ENCODE measurements at regions not wholly inside any gene's neighbourhood (a gene's known extent, or its start where the extent isn't known, plus 50 kb on each side); places are given as distances from the start of the nearest gene placed in this dataset.

GRCh38 chr2:42928692-42929545, 136.5 kb upstream of the HAAO start:
- peak in 1 of 2 experiments; percentile 17 for DNase-seq

GRCh38 chr2:42928161-42928691, 135.8 kb upstream of the HAAO start:
- DNase-seq: no peak

GRCh38 chr2:42927334-42928160, 135.2 kb upstream of the HAAO start:
- DNase-seq: no peak

- no peak for DNase-seq
These were observed 134.3 kb upstream of the HAAO start for GRCh38 chr2:42926434-42927333.

GRCh38 chr2:42925742-42926433, 133.5 kb upstream of the HAAO start:
- DNase-seq: peak in 1 of 2 experiments; percentile 65

DNA sequence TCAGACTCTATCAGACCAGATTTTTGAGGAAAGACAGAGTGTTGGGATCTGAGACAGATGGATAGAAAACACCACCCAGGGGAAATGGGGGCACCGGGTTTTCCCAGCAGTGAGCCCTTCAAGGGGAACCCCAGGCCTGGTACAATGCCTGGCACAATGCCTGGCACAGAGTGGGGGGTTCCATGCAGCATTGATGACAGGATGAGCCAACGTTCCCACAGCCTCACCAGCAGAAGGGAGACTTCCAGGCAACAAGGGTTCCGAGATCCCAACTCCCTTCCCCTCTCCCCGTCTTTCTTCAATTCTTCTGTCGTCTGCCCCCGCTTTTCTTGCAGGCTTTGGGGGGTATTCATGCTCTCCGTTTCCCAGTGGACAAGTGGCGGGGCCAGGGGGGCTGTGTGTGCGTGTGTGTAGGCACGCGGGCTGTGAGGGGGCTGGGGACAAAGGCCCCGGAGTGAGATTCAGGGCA, 132.1 kb upstream of the HAAO start:
- DNase-seq: no peak

DNA sequence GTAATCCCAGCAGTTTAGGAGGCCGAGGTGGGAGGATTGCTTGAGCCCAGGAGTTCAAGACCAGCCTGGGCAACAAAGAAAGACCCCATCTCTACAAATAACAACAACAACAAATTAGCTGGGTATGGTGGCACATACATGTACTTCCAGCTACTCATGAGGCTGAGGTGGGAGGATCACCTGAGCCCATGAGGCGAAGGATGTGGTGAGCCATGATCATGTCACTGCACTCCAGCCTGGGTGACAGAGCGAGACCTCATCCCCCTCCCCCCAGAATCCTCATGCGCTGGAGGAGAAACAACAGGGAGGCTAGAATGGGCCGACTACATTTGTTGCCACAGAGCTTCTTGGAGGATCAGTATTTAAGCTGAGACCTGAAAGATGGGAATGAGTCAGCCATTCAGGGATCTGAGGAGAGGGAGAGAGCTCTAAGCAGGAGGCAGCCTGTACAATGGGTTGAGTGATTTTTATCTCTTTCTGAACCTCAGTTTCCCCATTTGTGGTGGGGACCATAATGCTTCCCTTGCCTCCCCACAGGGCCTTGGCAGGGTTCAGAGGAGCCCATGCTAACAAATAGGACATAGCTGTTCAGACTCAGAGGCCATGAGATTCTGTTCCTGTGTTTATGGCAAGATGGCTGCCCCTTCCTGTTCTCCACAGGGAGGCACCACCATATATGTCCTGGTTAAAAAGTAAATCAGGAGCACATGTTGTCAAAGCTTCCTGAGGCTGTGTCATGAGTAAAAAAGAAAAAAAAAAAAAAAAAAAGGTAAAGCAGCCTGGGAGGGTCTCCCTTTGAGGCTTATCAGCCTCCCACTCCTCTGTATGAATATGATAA, 131.4 kb upstream of the HAAO start:
- no peak for DNase-seq

DNA sequence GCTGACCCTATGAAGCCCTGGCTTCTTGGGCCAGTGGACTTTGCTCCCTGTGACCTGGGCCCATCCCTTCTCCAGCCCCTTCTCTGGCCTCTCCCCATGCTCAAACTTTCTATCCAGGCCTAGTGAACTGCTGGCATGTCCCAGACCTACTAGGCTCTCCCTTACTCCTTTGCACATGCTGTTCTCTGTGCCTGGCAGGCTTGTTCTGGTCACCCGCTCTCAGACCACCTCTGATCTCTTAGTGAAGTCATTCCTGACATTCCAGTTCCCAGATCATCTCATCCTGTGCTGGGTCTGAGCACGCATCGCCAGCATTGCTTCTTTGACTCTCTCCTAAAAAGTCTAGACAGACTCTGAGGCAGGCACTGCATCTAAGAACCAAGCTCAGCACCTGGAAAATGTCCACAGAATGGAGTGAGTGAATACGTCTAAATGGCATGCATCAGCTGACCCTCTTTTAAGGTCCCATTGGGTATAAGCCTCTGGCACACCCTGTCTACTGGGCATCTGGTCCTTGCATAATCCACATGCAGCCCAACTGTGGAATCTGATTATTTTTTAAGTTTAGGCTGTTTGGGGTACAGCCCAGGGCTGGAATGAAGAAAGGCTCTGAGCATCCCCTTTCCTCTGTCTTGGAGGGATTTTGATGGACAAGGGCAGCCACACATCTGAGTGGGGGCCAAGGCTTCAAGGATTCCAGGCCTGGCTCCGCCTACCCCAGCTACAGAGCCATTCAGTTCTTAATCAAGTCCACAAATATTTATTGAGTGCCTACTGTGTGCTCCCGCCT, 130.6 kb upstream of the HAAO start:
- DNase-seq: no peak

- no peak for DNase-seq
These were observed 129.9 kb upstream of the HAAO start for GRCh38 chr2:42922293-42922692.

DNA sequence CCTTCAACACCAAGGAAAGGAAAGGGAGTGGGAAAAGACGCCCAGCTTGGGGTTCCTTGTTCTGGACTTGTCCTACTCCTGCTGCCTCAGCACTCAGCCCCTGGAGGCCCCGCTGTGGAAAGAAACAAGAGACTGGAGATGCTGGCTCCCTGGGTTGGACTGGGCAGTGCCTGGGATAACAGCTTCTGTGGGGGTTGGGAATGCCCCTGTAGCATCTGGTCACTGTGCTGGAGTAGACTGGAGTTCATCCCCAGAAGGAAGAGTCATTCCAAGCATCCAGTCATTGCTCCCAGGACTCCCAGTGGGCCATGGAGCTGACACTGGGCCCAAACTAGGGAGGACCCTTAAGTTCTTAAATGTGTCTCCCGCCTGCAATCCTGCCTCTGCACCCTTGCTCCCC, 129.3 kb upstream of the HAAO start:
- no peak for DNase-seq

- DNase-seq: peak in 1 of 2 experiments; percentile 7
These were observed 128.8 kb upstream of the HAAO start for GRCh38 chr2:42921147-42921520.

- no peak for DNase-seq
These were observed 128.2 kb upstream of the HAAO start for GRCh38 chr2:42920446-42921146.

DNA sequence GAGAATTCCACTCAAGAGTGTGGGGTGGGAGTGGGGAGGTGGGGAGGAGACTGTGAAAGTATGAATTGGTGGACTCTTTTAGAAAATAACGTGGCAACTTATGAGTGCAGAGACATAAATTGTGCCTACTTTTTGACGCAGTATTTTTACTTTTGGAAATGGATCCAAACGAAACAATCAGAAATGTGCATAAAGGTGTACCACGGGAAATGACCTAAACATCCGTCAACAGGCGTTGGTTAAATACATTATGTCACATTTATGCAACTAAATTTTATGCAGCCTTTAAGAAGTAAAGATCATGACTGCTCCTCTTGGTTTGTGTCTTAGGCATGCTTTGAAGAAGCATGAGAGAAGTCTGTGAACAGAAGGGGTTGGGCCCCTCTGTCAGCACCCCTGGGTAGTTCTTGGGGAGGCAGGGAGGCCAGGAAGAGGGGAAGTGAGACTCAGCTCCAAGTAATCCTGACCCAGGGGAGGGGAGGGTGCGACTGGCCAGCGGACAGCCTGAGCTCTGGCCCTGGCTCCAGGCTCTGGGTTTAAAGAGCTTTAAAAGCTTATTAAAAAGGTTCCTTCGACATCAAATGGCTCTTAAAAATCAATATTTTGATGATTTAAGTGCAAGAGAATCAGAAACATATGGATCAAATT, 126.4 kb upstream of the HAAO start:
- no peak for DNase-seq

DNA sequence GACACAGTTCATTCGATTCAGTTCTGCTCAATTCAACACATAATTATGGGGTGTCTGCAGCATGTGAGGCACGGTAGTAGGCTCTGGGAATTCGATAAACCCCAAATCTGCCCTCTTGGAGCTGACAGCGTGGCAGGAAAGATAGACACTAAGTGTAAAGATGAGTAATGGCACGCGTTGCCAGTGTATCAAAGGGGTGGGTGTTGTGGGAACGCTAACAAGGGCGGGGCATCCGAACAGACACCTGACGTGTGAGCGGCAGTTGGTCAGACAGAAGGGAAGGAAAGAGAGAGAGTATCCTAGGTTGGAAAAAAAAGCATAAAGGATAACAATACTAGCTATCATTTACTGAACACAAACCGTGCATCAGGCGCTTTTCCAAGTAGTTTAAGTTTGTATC, 125.7 kb upstream of the HAAO start:
- DNase-seq: no peak

DNA sequence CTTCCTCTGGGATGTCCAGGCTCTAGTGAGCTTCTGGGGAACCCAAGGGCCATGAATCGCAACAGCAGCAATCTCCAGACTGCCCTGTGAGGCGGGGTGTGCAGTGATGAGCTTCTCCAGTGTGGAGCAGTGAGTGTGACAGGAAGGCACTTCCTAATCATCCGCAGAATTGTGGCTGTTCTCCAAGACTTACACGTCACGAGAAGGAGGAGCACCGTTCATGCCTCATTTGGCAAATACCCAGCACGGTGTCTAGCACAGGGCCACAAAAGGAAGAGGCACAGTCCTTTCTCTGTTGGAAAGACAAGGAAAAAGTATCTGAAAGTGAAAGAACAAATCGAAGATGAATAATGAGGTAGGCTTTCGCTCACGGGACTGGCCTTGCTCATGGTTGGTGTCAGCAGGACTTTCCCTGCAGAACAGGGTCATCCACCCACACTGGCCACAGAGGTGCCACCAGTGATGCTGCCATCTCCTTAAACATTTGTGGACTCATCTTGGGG, 125.1 kb upstream of the HAAO start:
- DNase-seq: peak in 1 of 2 experiments; percentile 49

GRCh38 chr2:42916324-42916723, 123.9 kb upstream of the HAAO start:
- no peak for DNase-seq

- no peak for DNase-seq
These were observed 122.5 kb upstream of the HAAO start for GRCh38 chr2:42914860-42915259.

GRCh38 chr2:42914314-42914713, 121.9 kb upstream of the HAAO start:
- DNase-seq: peak in 1 of 2 experiments; percentile 45
